Endothelial cell of umbilical vein (primary cell): ENCODE measurements at regions not wholly inside any gene's neighbourhood (a gene's known extent, or its start where the extent isn't known, plus 50 kb on each side); places are given as distances from the start of the nearest gene placed in this dataset.

Experiments
- BruUV-seq: library from RNA; stranded (reverse); fragments of 400-500 nt; replicated peaks from 2 replicates; lab custom pipeline; 2021; lab: Mats Ljungman, UMichigan
- CTCF ChIA-PET: fragments of 300-600, 350-600 bp; sonication (Branson Sonifier 250); formaldehyde crosslinking; loops from one replicate; lab custom pipeline; 2021; ENCODE audit warnings: antibody characterized with exemption, inconsistent platforms; lab: Charles Lee
- POLR2A ChIA-PET: fragments of 300-600, 350-600 bp; sonication (Branson Sonifier 250); formaldehyde crosslinking; loops from one replicate; lab custom pipeline; 2021; ENCODE audit warnings: antibody characterized with exemption, inconsistent platforms; lab: Charles Lee
- DNase-seq: peaks from one replicate; pipeline ENCODE4 v3.0.0-alpha.2; 2011; ENCODE audit warnings: low read depth, low spot score
- FAIRE-seq: peaks from 2 replicates; lab custom pipeline; 2011; peaks lifted over from hg19 to GRCh38; lab: Jason Lieb, UNC
- H2AFZ ChIP-seq: 2 replicates; pipeline ENCODE4 v1.6.0; 2012; ENCODE audit warnings: low read depth, low read length, control low read depth, inconsistent platforms
- H3K27ac ChIP-seq: 2 replicates; pipeline ENCODE4 v1.5.1; 2011; ENCODE audit warnings: low read depth, mild to moderate bottlenecking, control low read depth, low read length, moderate library complexity; ENCODE audit not compliant: insufficient read depth
- H3K27me3 ChIP-seq, 2 experiments: 2 replicates each; pipeline versions ENCODE4 v1.6.0 to v1.6.1; 2011; ENCODE audit warnings: low read length in 2 of 2, mixed read lengths in 1 of 2; ENCODE audit not compliant: control insufficient read depth in 2 of 2, insufficient read depth in 2 of 2
- H3K36me3 ChIP-seq, 2 experiments: 2 replicates in 1 of 2; 3 replicates in 1 of 2; pipeline ENCODE4 v1.5.1; 2011; ENCODE audit warnings: low read length in 2 of 2, mild to moderate bottlenecking in 1 of 2, moderate library complexity in 1 of 2; ENCODE audit not compliant: control insufficient read depth in 2 of 2, insufficient read depth in 2 of 2; ENCODE audit errors: extremely low read depth in 1 of 2
- H3K4me1 ChIP-seq: 3 replicates; pipeline ENCODE4 v1.5.1; 2011; ENCODE audit warnings: mild to moderate bottlenecking, low read length; ENCODE audit not compliant: control insufficient read depth, insufficient read depth; ENCODE audit errors: extremely low read depth
- H3K4me2 ChIP-seq: 2 replicates; pipeline ENCODE4 v1.6.1; 2011; ENCODE audit warnings: low read length, control low read depth, mixed read lengths; ENCODE audit not compliant: insufficient read depth
- H3K4me3 ChIP-seq, 3 experiments: fragments of 200-600 bp in 1 of 3; sonication (generic), shearing (Covaris generic) in 1 of 3; replicated peaks in 1 of 3; 2 replicates each; pipeline ENCODE4 v1.5.1; 2011 to 2016; ENCODE audit warnings: control low read depth in 3 of 3, low read length in 3 of 3, mild to moderate bottlenecking in 2 of 3, inconsistent platforms in 1 of 3, low read depth in 1 of 3, moderate library complexity in 1 of 3; ENCODE audit not compliant: insufficient read depth in 1 of 3
- H3K79me2 ChIP-seq: 2 replicates; pipeline ENCODE4 v1.6.0; 2012; ENCODE audit warnings: low read length, inconsistent platforms; ENCODE audit not compliant: control insufficient read depth, insufficient read depth
- H3K9ac ChIP-seq: replicated peaks from 2 replicates; pipeline ENCODE3; 2011; ENCODE audit warnings: low read length, control low read depth; ENCODE audit not compliant: insufficient read depth; ENCODE audit errors: extremely low read depth
- H3K9me1 ChIP-seq: replicated peaks from 3 replicates; pipeline ENCODE4 v1.6.0; 2011; ENCODE audit warnings: mild to moderate bottlenecking, low read length; ENCODE audit not compliant: control insufficient read depth, insufficient read depth; ENCODE audit errors: extremely low read depth
- H3K9me3 ChIP-seq: replicated peaks from 2 replicates; pipeline ENCODE4 v1.5.1; 2012; ENCODE audit warnings: low read length, inconsistent platforms; ENCODE audit not compliant: control insufficient read depth, insufficient read depth
- H4K20me1 ChIP-seq: replicated peaks from 2 replicates; pipeline ENCODE3; 2011; ENCODE audit warnings: mild to moderate bottlenecking, low read length; ENCODE audit not compliant: control insufficient read depth, insufficient read depth; ENCODE audit errors: extremely low read depth
- EZH2 ChIP-seq: IDR thresholded peaks from 2 replicates; pipeline ENCODE4 v1.6.1; 2012; ENCODE audit warnings: borderline replicate concordance, low read depth, mild to moderate bottlenecking, moderate library complexity, low read length, inconsistent platforms; ENCODE audit not compliant: severe bottlenecking
- FOS ChIP-seq: IDR thresholded peaks from 2 replicates; pipeline ENCODE4 v1.6.1; 2011; ENCODE audit warnings: mild to moderate bottlenecking, low read length, moderate library complexity, borderline replicate concordance; ENCODE audit not compliant: insufficient read depth
- GATA2 ChIP-seq: IDR thresholded peaks from 2 replicates; pipeline ENCODE4 v1.7.0; 2011; ENCODE audit warnings: low read depth, mild to moderate bottlenecking, moderate library complexity, mixed read lengths, low read length; ENCODE audit not compliant: insufficient read length, insufficient read depth
- JUN ChIP-seq: IDR thresholded peaks from 2 replicates; pipeline ENCODE4 v1.6.1; 2011; ENCODE audit warnings: borderline replicate concordance, low read depth; ENCODE audit not compliant: insufficient read length, insufficient read depth
- MYC ChIP-seq: IDR thresholded peaks from one replicate; pipeline ENCODE4 v1.6.1; 2011; ENCODE audit warnings: mild to moderate bottlenecking, low read depth, low read length
- POLR2A ChIP-seq: IDR thresholded peaks from 2 replicates; pipeline ENCODE4 v1.6.1; 2012; ENCODE audit warnings: low read depth, mild to moderate bottlenecking, control low read depth, low read length
- POLR2AphosphoS5 ChIP-seq: IDR thresholded peaks from 2 replicates; pipeline ENCODE4 v1.6.1; 2012; ENCODE audit warnings: low read depth, mild to moderate bottlenecking, control low read depth, low read length, moderate library complexity; ENCODE audit not compliant: insufficient read depth
- dilution Hi-C: fragments of 300-500 bp; cut with MboI; formaldehyde crosslinking; loops from one replicate; pipeline ENCODE4 v1.15.0; 2019; ENCODE audit warnings: low sequenced_read_pairs; ENCODE audit not compliant: extremely low pct_ligation_motif_present
- intact Hi-C: fragments of 100-400 bp; cut with micrococcal nuclease; formaldehyde crosslinking; loops from one replicate; pipeline ENCODE4 v1.10.0; 2022
- TF ChIP-seq, protein P1 (sequence below): IDR thresholded peaks from 2 replicates; pipeline ENCODE4 v1.6.1; 2011; ENCODE audit not compliant: insufficient read depth, insufficient read length
- TF ChIP-seq, protein P2 (sequence below), 2 donors: IDR thresholded peaks; 1 replicate in 1 of 2; 2 replicates in 1 of 2; pipeline ENCODE4 v1.5.1; 2011; ENCODE audit warnings: low read length in 2 of 2, mild to moderate bottlenecking in 2 of 2, moderate library complexity in 2 of 2, control low read depth in 1 of 2, inconsistent platforms in 1 of 2, low read depth in 1 of 2; ENCODE audit not compliant: insufficient read depth in 1 of 2; ENCODE audit errors: extremely low read depth in 1 of 2

- no peaks in the 10 kb centered on the region for H3K4me1 ChIP-seq
- BruUV-seq: no TSS peak
- no peak for FAIRE-seq
- H3K79me2 ChIP-seq: no peaks in the 10 kb centered on the region
- no peak for DNase-seq
- no peak overlapping the region for H3K4me2 ChIP-seq
- no peaks in the 10 kb centered on the region for H3K36me3 ChIP-seq
- no peaks in the 10 kb centered on the region for H3K9me3 ChIP-seq
- CTCF ChIA-PET: no interaction called here
- dilution Hi-C loops (no loop called here), intact Hi-C loops (no loop called here)
- H3K27me3 ChIP-seq: no peaks in the 10 kb centered on the region
- no peaks in the 10 kb centered on the region for H3K9me1 ChIP-seq
- POLR2A ChIA-PET: no interaction called here
- TF ChIP-seq POLR2A: no peak
- TF ChIP-seq, protein P1, sequence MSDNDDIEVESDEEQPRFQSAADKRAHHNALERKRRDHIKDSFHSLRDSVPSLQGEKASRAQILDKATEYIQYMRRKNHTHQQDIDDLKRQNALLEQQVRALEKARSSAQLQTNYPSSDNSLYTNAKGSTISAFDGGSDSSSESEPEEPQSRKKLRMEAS: no peak
- TF ChIP-seq MYC: no peak
- no peak for TF ChIP-seq EZH2
- no peak for TF ChIP-seq GATA2
- TF ChIP-seq, protein P2, sequence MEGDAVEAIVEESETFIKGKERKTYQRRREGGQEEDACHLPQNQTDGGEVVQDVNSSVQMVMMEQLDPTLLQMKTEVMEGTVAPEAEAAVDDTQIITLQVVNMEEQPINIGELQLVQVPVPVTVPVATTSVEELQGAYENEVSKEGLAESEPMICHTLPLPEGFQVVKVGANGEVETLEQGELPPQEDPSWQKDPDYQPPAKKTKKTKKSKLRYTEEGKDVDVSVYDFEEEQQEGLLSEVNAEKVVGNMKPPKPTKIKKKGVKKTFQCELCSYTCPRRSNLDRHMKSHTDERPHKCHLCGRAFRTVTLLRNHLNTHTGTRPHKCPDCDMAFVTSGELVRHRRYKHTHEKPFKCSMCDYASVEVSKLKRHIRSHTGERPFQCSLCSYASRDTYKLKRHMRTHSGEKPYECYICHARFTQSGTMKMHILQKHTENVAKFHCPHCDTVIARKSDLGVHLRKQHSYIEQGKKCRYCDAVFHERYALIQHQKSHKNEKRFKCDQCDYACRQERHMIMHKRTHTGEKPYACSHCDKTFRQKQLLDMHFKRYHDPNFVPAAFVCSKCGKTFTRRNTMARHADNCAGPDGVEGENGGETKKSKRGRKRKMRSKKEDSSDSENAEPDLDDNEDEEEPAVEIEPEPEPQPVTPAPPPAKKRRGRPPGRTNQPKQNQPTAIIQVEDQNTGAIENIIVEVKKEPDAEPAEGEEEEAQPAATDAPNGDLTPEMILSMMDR (IDR thresholded peaks at IDR 0.05; ENCODE audit: extremely low read depth in 1 of 2, insufficient read depth in 1 of 2, low read depth in 1 of 2, low read length in 2 of 2): no peak
- no peak for TF ChIP-seq FOS
- no peak for TF ChIP-seq POLR2AphosphoS5
- TF ChIP-seq JUN: no peak
- no peak overlapping the region for H2AFZ ChIP-seq
- no peak overlapping the region for H3K27ac ChIP-seq
- H3K4me3 ChIP-seq: no peak overlapping the region
- H4K20me1 ChIP-seq: no peaks in the 10 kb centered on the region
- H3K9ac ChIP-seq: no peak overlapping the region
Observed at GRCh38 chr2:144290276-144290675, 229.6 kb downstream of the ZEB2 start.
